Stimulated activated CD8-positive, alpha-beta memory T cell treated with anti-CD3 and anti-CD28 coated beads, Interleukin-12 subunit alpha, Interleukin-12 subunit beta, amount 100 ng/mL, for 1 hour (primary cell): ENCODE measurements at regions not wholly inside any gene's neighbourhood (a gene's known extent, or its start where the extent isn't known, plus 50 kb on each side); places are given as distances from the start of the nearest gene placed in this dataset.
"Not testable (repeated sequence)": the region's sequence is repeated elsewhere in the genome, so short reads cannot be mapped to it uniquely, and the experiment has no call there.

Experiments used
- DNase-seq: peaks from one replicate; pipeline ENCODE4 v3.0.0-alpha.2; 2020; ENCODE audit warnings: low read depth

DNA sequence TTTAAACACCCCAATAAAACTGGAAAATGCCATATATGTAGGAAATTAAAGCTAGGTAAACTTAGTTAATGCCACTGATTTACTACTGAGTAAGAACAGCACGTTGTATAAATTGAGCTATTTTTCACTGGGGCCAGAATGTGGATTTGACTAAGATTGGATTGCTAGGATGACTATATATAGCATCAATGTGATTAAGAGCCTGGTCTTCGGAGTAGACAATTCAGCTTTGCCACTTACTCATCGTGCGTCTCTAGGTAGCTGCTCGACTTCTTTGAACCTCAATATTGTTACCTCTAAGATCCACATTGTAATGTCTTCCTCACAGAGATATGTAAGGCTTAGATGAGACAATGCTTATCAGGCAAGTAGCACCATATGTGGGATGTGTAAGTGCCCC lies 462.5 kb downstream of the KLF12 start:
- no peak for DNase-seq

DNA sequence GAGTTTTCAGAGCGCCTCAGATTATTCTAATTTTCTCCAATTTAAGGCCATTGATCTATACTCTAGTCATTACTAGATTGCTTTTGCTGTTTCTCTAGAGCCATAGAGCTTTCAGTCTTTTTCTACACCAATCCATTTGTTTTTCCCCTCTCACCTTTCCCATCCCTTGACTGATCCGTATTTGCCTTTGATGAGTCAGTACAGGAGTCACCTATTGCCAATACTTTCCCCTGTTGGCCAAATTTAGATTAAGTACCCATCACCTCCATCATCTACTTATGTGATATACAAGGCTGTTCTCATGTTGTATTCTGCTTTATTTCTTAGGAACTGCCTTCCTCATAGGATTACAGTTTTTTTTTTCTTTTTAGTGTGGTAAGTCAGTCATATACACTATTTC lies 463.2 kb downstream of the KLF12 start:
- no peak for DNase-seq

- no peak for DNase-seq
Observed at GRCh38 chr13:73667756-73668155, 466.4 kb downstream of the KLF12 start.

DNA sequence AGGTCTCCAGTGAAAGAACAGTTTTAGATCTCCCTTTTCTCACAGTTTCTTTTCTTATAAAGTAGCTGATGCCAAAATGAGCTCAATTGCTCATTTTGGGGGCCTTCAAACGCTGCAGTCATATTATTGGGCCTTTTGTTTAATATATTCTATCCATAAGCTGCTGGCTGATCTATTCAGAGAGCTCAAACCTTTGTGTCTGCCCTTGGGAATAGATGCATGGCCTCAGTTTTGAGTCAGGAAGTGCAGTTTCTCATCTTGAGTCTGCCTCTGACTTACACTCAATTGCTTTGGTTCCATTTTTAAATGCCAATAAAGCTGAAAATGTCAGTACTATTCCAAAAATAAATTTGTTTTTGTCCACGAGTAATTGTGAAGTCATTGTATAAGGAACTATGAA lies 468.9 kb downstream of the KLF12 start:
- no peak for DNase-seq

DNA sequence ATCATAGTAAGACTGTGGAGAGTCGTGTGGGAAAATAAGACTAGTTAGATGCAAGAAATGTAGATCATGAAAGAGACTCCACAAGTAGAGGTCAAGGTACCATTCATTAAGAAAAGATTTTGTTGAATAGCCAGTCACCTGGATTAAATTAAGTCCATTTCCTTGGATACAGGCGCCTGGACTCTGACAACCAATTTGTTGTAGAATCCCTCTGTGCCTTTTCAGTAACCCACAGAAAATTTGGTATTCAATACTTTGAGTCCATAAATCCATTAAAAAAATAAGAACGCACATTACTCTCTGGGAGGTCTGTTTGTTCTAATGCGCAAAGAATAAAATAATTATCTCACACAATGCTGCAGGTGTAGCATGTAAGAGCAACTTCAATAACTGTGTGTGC lies 469.4 kb downstream of the KLF12 start:
- DNase-seq: no peak

DNA sequence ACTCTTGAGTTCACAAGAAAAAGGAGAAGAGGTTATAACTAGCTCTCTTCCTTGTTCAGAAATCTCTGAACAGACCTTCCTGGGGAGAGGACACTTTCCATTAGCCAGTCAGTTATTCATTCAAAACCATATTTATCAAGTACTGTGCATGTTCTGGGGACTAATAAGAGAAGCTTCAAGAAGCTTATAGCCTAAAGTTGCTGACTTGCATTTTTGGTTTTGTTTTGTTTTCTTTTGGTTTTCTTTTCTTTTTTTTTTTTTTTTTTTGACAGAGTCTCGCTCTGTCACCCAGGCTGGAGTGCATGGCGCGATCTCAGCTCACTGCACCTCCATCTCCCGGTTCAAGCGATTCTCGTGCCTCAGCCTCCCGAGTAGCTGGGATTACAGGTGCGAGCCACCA lies 471.4 kb downstream of the KLF12 start:
- no peak for DNase-seq

DNA sequence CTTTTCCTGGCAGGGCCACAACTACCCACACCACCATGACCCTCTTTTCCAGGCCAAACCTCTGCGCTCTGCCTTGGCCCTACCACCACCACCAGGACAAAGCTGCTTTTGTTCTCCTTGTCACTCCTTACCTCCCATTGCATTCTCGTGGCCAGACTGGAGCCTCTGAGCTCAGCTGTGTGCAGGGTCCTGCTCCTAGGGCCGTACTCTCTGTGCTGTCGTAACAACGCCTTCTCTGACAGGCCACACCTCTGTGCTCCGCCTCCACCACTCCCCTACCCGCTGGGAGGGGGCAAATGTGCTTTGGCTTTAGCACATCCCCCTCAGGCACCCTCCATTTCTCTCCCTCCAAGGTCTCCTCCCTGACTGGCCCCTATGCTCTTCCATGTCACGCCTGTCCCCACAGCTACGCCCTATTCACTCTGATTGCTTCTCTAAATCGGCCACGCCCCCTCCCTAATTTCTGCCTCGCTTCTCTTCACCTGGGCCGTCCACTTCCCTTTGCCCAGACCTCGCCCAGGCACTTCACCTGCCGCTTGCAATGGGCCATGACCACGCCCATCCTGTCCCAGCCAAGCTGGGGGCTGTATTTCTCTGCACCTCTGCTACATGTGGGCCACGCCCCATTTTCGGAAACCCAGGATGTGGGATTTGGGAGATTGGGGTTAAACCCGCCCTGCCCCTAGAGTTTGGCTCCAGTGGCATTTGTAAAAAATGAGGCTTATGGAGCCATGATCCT lies 472.3 kb downstream of the KLF12 start:
- DNase-seq: no peak

DNA sequence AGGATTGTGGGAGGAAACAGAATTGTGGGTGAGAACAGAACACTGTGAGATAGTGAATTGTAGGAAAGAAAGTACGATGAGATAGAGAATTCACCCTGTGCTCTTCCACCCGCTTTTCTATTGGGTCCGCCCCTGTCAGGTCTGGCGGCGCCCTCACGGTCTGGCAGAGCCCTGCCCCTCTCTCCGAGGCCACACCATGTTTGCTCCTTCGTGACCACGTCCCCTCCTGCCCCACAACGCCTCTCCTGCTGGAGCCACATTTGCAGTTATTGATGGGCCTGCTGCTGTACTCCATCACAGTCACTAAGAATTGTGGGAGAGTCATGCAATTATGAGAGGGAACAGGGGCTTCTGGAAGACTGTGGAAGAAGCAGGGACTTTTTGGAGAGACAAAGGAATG lies 473.1 kb downstream of the KLF12 start:
- no peak for DNase-seq

DNA sequence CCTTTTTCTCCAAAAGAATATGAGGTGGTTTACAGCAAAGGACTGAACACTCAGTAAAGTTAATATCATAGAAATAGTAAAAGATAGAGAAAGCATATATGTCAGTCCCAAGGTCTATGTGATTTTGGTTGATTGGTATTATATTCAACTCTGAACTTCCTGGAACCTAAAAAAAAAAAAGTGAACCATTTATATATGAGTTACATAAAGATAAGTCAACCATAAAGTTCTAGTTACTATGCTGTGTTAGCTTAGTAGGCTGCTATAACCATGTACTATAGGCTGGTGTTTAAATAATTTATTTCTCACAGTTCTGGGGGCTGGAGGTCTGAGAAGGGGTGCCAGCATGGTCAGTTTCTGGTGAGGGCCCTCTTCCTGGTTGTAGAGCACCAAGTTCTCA lies 475.6 kb downstream of the KLF12 start:
- no peak for DNase-seq

- DNase-seq: no peak
Observed at GRCh38 chr13:73657821-73658540, 476.2 kb downstream of the KLF12 start.

DNA sequence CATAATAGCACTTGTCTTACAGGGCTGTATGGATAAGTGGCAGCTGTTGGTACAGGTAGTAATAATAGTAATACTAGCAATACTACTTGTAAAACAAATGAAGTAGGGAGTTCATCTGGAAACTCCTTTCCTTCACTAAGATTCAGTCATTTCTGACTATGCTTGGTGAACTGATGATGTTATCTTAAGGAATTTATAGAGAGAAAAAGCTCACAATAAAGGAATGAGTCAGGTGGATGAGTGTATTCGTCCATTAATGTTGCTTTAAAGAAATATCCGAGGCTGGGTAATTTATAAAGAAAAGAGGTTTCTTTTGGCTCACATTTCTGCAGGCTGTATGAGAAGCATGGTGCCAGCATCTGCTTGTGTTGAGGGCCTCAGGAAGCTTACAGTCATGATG lies 477.3 kb downstream of the KLF12 start:
- DNase-seq: no peak

GRCh38 chr13:73653688-73654087 lies 480.5 kb downstream of the KLF12 start:
- DNase-seq: no peak

DNA sequence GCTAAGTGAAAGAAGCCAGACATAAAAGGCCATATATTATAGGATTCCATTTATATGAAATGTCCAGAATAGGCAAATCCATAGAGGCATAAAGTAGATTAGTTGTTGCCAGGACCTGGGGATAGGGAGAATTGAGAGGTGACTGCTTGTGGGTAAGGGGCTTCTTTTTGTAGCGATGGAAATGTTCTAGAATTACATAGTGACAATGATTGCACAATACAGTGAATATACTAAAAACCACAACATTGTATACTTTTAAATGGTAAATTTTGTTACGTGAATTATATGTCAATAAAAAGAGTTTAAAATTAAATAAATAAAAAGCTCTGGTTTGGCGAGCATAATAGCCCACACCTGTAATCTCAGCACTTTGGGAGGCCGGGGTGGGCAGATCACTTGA lies 486.8 kb downstream of the KLF12 start:
- no peak for DNase-seq

DNA sequence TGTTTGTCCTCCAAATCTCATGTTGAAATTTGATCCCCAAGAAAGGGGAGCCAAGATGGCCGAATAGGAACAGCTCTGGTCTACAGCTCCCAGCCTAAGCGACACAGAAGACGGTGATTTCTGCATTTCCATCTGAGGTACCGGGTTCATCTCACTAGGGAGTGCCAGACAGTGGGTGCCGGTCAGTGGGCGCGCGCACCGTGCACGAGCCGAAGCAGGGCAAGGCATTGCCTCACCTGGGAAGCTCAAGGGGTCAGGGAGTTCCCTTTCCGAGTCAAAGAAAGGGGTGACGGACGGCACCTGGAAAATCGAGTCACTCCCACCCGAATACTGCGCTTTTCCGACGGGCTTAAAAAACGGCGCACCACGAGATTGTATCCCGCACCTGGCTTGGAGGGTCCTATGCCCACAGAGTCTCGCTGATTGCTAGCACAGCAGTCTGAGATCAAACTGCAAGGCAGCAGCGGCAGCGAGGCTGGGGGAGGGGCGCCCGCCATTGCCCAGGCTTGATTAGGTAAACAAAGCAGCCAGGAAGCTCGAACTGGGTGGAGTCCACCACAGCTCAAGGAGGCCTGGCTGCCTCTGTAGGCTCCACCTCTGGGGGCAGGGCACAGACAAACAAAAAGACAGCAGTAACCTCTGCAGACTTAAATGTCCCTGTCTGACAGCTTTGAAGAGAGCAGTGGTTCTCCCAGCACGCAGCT lies 493.6 kb downstream of the KLF12 start:
- DNase-seq: not testable (repeated sequence)

GRCh38 chr13:73635166-73635787 lies 498.9 kb downstream of the KLF12 start:
- no peak for DNase-seq

- DNase-seq: no peak
Observed at GRCh38 chr13:73633817-73634460, 500.3 kb downstream of the KLF12 start.

DNA sequence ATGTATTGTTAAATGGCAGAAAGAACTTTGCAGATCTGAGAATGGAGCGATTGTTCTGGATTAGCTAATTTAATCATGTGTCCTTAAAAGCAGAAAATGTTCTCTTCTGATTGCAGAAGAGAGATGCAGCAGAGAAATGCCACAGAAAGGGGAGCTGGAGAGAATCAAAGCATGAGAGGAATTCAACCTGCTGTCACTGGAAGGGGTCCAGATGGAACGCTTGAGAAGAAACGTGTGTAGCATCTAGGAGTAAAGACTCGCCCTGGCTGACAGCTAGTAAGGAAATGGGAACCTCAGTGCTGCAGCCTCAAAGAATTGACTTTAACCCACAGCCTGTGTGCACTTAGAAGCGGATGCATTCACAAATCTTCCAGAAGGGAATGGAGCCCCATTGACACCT lies 502.8 kb downstream of the KLF12 start:
- no peak for DNase-seq

- peak; percentile 4 for DNase-seq
Observed at GRCh38 chr13:73625562-73626339, 508.5 kb downstream of the KLF12 start.

GRCh38 chr13:73623281-73623680 lies 510.9 kb downstream of the KLF12 start:
- no peak for DNase-seq

- no peak for DNase-seq
Observed at GRCh38 chr13:73622381-73622780, 511.8 kb downstream of the KLF12 start.

DNA sequence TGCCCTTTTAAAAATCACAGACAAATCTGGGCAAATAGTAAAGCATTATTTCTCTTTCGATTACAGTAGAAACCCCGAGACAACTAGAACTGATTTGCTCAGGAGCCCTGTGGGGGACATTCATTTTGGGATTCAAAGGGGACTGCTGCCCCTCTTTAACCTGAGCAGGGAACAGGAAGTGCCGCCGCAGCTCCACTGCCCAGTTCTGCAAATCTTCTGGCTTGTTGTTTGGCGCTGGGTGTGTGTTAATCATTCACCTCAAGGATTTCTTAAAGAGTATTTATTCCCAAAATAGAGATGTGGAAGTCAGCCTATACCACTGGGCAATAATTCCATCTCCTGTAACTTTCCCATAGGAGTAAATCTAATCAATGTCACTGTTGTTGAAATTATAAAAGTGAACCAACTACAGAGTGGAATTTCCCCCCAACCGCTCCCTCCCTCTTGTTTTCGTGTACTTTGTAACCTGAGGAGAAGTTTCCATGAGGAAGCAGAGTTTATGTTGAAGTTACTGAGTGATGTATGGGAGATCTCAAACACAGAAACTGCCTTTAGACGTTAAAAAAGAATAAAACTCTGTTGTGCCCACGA lies 515.8 kb downstream of the KLF12 start:
- no peak for DNase-seq
